NCI-H748 treated with DMSO at 0.1 percent for 48 hours (cell line): ENCODE measurements at regions not wholly inside any gene's neighbourhood (a gene's known extent, or its start where the extent isn't known, plus 50 kb on each side); places are given as distances from the start of the nearest gene placed in this dataset.

ENCODE experiments used
- DNase-seq: peaks from one replicate; lab custom pipeline; 2025; lab: John Stamatoyannopoulos, UW

DNA sequence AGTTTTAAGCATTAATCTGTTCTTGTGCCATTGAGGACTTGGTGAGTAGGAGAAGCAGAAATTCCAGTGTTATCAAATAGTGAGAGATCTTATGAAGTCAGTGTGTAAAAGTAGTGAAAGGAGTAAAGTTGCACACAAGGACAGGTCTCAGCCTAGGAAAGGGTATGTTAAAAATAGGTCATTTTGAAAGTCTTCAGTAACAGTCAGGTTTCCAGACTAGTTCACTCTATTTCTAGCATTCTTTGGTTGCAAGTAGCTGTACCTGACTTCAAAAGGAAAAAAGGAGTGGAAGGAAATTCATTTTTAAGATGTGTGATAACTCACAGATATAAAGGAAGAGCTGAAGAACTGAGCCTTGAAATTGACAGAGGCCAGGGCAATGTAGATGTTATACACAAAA, 250.1 kb upstream of the SATB1 start:
- DNase-seq: no peak

DNA sequence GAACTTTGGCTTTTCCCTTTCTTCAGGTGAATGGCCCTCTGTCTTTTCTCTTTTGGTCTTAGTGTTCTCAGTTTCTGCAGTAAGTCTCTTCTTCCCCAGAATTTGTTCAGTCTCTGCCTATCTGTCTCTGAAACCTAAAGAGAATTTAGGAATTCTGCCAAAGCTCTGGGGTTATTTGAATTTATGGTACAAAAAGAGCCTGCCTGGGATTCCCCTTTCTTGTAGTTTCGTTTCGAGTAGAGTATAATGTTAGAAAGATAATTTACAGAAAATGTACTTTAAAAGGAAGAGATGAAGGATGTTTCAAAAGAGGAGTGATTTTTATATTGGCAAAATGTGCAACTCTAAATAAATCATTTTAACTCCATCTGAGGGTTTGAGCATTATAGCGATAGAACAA, 247.4 kb upstream of the SATB1 start:
- no peak for DNase-seq

DNA sequence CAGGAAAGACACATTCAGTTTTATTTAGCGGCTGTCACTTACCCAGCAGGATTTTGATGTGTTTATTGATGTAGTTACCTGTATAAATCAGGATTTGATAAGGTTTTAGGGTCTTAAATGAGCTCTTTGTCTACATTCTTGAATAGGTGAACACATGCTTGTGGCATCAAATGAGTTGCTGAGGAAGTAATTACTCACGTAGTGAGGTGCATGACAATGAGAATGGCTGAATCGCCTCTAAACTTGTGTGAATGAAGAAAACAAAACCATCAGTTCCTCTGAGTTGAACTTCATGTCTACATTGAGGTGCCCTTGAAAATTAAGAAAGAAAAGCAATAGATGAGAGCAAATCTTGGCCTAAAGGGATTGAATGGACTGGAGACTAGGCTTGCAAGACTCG, 245.6 kb upstream of the SATB1 start:
- DNase-seq: no peak

DNA sequence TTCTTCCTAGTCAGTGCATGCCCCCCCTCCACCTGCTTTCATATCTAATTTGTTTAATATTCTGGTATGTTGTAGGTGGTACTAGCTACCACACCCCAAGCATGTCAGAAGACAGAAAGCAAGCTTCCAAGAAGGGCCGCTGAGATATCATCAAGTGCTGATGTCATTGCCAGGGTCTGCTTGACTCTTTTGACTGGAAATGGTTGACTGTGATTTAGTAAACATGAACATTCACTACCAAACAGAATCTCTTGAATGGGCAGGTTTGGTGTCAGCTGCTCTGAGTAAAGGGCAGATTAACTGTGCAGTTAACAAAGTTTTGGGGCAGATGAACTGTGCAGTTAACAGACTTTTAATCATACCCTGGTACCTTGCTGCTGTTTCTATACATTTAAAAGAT, 244.2 kb upstream of the SATB1 start:
- no peak for DNase-seq

DNA sequence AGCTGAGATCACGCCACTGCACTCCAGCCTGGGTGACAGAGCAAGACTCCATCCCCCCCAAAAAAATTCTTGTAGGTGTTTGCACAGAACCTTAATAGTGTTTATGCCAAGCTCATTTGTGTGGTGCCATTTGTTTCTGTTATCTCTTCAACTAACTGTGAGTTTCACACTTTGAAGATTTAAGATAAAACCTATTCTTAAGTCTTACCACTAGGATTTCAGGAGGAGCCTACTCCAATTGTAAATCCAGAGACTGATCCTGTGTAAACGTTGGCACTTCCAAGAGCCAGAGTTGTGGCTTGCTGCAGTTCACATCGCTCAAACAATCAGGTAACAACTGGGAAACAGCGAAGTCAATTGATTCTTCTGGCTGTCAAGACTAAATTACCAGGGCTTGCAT, 242.4 kb upstream of the SATB1 start:
- DNase-seq: no peak

DNA sequence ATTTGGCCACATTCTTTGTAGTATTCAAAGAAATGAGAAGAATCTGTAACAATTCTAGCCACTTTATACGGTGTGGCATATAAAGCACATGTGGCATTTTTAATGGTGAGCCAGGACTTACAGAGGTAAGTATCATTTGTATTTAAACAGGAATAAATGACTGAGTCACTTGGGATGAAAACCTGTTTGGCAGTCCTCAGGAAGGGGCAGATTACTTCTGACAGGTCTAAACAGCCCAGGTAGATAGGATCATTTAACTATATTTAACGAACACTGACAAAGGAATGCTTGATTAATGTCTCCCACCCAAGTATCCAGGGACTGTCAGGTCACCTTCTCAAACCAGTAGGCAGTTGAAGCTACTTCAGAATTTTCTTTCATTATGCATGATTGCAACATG, 241.5 kb upstream of the SATB1 start:
- no peak for DNase-seq

DNA sequence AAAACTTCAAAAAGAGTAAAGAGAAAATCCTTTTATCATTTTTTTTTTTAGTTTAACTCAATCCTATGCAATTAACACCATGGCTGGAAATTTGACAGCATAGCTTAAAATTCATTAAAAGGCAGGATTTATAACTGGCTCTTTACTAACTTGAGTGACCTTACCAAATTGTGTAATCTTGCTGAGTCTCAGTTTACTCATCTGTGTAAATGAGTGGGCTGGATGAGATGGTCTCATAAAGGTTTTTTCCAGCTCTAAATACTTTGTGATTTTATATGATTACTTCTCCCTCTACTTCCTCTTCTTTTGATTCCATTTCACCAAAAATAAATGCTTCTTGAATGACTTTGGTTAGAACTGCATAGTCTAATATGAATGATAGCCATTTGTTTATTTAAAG, 234.9 kb upstream of the SATB1 start:
- DNase-seq: no peak

DNA sequence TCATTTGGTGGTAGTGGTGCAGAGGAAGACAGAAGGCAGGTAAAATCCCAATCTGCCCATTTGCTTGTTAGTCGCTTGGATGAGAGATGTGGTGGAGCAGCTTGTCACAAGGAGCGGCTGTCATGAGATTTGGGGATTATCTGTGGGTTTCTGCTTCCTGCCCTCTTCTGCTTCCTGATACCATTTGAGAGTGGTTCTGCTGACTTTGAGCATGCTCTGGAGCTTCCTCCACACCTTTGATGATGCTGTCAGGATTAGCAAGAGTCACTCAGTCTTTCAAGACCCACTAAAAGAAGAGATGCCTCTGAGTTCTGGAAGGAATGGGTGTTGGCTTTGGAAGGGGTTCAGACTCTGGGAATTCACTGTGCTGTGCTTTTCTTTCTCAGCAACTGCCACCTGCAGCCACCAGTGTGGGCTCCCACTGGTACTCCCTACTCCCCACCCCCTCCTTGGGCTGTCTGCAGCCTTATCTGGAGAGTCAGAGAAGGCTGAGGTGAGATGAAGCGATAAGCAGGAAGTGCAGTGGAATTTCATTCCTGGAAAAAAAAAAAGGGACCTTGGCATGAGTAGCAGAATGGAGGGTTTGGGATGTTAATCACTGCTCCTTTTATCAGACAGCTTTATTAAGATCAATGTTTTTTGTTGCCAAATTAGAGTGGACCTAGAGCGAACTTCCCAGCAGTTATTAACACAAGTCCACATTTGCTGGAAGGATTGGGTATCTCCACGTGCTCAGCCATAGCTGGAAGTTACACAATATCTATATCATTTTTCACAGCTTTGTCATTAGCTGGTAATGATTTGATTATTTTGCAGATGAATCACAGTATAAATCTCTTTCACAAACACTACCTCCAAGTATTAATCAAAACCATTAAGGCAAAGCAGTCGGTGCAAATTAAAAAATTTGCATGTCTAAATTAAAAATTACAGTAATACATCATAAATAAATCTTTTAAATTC, 233.0 kb upstream of the SATB1 start:
- no peak for DNase-seq

DNA sequence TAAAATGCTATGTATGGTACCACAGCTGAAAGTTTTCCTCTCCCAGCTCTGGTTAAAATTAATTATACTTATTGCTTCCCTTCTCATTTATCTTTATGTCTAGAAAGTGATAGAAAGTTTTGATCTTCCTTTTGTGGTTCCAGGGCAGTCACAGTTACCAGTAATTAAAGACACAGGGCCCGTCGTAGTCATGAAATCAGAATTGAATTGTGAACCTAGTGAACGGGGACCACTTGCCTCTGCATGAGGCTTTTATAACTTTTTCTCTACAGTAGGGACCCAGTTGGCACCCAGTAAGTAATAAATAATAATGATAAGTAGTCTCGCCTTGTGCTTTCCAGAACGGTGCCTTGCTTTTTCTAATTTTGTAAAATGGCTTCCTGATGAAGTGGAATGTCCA, 231.7 kb upstream of the SATB1 start:
- DNase-seq: no peak

DNA sequence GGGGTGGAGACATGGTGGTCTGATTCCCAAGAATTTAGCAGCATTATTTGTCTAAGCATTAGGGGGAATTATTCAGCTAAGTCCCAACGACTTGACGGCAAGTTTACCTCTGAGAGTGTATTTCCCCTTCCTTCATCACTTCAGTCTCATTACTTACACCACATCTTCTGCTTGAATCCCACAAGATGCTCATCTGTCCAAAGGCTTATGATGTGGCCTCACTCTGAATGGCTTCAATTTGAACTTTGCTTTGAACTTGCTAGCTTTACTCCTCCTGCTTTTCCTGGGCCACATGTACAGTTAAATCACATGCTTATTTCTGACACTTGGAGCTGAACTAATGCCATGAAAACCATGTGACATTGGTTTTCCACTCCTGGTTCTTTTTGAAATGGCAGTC, 231.3 kb upstream of the SATB1 start:
- no peak for DNase-seq

DNA sequence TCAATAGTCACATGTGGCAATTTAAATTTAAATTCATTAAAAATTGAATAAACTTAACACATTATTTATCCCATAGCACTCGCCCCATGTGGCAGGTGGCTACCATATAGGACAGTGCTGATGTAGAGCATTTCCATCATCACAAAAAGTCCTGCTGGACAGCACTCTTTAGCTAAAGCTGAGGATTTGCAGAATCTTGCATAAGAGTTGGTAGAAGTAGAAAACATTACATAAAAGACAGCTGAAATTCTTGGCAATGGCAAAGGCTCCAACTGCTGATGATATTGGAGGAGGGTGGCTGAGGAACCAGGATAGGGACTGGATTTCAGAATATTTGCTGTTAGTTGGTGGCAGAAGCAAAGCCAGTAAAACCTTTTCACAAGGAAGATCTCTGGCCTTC, 230.7 kb upstream of the SATB1 start:
- no peak for DNase-seq

DNA sequence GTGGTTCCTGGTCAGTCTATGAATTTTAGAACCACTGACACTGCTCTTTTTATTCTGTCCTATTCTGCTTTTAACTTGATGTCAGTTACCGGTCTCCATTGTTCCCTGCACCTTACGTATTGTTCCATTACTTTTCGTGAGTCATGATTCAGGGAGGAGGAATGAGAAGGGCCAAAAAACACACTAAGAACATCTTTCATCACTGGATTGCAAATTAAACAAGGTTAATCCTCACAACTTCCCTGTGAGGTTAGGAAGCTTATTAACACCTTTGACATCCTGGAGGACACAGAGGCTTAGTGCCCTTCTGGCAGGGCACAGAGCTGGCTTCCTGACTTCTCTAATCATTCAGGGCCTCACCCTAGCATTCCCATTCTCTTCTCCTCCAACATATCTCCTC, 227.6 kb upstream of the SATB1 start:
- DNase-seq: no peak

DNA sequence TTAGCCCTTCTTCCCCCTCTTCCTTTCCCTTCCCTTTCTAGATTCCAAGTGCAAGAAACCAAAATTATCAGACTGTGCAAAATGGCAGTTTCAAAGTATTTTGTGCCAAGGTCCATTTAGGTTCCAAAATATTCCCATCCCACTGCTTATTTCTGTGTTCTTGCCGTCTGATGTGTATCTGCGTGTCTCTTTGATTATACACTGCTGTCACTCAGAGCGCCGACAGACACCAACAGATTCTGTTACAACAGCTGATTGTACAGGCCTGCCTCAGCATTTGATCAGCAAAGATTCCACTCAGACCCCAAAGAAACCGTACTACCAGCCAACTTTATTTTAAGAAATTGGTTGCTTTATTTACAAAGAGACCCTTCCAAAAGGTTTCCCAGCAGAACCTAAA, 225.6 kb upstream of the SATB1 start:
- no peak for DNase-seq

DNA sequence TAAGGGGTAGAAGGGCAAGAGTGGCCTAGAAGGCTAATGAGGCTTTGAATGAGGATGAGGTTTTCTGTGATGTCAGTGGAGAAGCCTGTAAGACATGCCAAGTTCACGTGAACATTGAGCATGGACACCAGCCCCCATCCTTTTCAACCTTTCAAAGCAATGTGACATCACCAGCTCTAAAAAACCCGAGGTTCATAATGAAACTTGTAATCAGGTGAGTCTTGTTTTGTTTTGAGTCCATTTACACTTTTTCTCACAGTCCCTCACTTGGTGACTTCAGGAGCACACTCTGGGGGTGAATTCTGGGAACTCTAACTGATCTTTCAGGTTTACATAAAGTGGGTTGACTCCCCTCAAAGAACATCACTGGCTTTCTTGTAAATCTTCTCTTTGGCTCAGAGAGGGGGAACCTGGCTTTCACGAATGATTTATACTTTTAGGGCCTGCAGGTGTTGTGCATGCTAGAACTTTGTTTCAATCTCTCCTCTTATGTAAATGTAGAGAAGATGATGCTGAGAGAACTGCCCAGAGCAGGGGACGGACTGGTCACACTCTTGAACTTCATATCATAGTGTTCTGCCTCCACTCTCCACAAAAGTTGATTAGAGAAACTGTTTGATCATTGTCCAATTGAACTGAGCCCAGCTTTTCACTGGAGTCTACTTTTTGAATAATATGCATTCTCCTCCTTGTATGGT, 224.7 kb upstream of the SATB1 start:
- no peak for DNase-seq

DNA sequence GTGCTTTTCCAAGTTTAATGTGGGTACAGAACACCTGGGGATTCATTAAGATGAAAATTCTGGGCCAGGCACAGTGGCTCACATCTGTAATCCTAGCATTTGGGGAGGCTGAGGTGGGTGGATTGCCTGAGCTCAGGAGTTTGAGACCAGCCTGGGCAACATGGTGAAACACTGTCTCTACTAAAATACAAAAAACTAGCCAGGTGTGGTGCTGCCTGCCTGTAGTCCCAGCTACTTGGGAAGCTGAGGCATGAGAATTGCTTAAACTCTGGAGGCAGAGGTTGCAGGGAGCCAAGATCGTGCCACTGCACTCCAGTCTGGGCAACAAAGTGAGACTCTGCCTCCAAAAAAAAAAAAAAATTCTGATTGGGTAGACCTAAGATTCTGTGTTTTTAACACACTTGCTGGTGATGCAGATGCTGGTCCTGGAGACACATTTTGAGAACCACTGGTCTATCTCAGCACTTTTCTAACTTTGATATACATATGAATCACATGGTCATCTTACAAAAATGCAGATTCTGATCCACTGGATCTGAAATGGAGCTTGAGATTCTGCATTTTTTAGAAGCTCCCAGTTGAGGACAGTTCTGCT, 223.8 kb upstream of the SATB1 start:
- no peak for DNase-seq

DNA sequence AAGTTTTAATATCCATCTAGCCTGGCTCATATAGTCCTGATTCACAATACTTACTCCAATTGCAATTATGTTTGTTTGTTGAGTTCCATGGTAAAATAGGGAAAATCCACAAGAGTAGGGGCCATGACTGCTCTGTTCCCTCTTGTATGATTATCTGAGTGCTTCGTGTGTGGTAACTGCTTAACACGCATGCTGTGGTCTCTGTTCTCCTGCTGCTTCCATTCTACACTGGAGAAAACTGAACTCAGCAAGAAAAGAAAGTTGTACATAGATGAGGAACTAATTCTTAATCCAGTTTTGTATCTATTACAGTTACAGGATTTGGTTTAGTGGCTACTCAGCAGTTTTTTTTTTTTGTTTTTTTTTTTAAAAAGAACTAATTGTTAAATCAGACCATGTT, 223.0 kb upstream of the SATB1 start:
- no peak for DNase-seq

DNA sequence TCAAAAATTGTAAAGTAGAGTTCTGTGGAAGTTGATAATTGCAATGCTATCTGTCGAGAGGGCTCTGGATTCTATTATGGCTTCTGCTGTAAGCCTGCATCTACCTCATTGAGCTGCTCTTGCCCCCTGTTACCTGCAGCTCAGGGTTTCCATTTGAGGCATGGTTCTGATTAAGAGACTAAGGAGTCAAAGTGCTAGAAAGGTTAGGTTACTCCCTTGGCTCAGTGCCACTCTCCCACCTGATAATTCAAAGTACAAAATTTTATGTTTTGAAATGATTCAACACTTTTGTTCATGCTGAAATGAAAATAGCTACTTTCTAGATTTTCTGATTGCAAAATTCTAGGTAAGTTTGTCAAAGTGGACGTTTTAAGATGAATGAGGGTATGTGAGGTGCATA, 220.5 kb upstream of the SATB1 start:
- no peak for DNase-seq

DNA sequence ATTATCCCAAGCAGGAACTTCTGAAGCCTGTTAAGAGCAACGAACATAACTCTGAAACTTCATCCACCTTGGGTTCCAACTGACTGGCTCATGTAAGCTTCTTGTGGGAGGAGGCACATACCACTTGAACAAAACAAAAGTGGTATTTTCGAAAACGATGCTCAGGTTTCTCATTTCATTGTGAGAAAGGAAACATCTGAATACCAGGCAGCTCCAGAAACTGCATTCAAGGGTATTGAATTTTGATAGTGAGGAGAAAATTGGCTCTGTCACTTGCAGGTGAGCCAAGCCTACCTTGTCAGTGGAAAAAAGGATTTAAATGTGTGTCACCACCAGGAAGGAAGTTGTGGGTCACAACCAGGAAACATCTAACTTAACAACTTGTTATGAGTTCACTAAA, 218.1 kb upstream of the SATB1 start:
- DNase-seq: no peak

DNA sequence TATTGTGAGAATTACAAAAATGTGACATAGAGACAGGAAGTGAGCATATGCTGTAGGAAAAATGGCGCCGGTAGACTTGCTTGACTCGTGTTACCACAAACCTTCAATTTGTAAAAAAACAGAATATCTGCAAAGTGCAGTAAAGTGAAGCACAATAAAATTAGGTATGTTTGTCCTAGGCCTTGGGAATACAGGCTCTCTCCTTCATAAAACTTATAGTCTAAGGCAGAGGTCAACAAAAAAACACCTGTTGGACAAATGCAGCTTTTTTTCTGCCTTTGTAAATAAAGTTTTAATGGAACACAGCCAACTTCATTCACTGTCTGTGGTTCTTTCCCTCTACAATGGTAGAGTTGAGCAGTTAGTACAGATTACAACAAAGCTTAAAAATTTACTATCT, 216.8 kb upstream of the SATB1 start:
- no peak for DNase-seq

DNA sequence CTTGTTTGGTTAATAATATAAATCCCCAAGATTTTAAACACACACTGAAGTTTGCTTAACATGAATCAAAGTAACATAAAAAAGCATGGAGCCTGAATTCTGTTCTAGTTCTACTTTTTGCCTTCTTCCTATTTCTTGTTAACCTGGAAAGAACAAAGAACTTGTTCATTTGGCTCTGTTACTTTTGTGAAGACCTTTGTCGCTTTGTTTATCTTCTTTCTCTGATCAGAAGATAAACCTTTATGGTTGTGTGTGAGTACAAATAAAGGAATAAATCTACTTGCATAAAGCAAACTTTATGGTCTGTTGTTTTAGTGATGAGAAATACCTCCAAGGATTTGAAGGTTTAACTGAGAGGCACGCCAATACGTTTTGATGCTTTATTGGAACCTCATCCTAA, 210.1 kb upstream of the SATB1 start:
- no peak for DNase-seq

DNA sequence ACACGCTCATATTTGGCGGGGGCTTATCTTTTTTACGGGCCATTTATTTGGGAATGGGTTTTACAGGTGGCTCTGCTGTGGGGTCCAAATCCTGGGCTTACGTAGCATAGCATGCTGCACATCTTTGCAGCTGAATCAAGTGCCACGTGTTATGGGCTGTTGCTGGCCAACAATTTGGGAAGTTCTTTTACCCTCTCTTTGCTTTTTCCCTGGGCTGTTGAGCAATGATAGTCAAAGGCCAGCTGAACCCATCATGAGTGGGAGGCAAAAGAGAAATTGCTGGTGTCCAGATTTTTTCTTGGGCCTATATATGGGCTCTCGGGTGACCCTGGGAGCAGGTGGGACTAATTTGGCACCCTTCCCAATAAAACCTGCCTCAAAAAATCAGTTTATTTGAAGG, 209.3 kb upstream of the SATB1 start:
- DNase-seq: no peak

DNA sequence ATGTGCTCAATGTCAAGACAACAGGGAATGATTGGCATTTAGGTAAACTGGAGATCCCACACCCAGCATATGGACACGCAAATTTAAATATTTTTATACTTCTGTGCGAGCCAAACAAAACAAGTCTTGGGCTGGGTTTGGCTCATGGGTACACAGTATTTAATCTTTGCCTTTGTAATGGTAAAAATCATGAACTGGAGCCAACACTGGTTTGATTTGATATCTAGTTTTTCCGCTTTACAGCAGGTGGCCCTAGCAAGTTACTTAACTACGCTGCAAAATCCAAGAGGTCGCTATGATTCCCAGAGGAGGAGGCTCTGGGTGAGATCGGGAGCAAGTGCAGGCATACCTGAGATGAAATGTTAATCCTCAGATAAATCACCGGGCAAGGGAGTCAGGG, 207.9 kb upstream of the SATB1 start:
- no peak for DNase-seq

DNA sequence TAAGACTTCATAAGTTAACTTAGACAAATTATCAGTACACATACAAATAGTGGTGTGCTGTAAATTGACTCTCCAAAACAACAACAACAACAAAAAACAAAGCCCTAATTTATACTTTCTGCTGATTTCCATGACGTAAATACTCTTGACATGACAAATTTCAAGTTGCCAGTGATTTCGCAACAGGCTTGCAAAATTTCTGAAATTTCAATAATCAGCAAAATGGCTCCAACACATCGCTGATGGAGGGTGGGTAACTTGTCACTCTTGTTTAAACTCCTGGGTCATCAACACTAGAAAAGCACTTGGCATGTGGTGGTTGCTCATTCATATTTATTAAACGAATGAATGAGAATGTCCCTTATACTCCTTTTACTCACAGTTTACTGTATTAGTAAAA, 205.2 kb upstream of the SATB1 start:
- no peak for DNase-seq
